Activated CD4-positive, alpha-beta T cell treated with anti-CD3 and anti-CD28 coated beads for 36 hours (primary cell): ENCODE measurements at regions not wholly inside any gene's neighbourhood (a gene's known extent, or its start where the extent isn't known, plus 50 kb on each side); places are given as distances from the start of the nearest gene placed in this dataset.

Source experiments
- ATAC-seq: fragments of 200-7000 bp; cut with Tn5 transposase; one replicate; pipeline ENCODE4 v1.10.0; 2021; ENCODE audit warnings: mild to moderate bottlenecking, moderate library complexity
- CTCF ChIA-PET: fragments of 350-600 bp; sonication (Branson Sonifier 250); formaldehyde crosslinking; loops from one replicate; lab custom pipeline; 2021; ENCODE audit warnings: antibody characterized with exemption; lab: Charles Lee
- POLR2A ChIA-PET: fragments of 350-600 bp; sonication (Branson Sonifier 250); formaldehyde crosslinking; loops from one replicate; lab custom pipeline; 2021; ENCODE audit warnings: antibody characterized with exemption, inconsistent platforms; lab: Charles Lee
- DNase-seq: peaks from one replicate; pipeline ENCODE4 v3.0.0-alpha.2; 2020
- H3K27ac Mint-ChIP-seq: one replicate; pipeline ENCODE4 v1.8.0; 2021; ENCODE audit warnings: mixed read lengths
- H3K27me3 Mint-ChIP-seq: one replicate; pipeline ENCODE4 v1.8.0; 2021; ENCODE audit warnings: mixed read lengths
- H3K36me3 Mint-ChIP-seq: one replicate; pipeline ENCODE4 v1.8.0; 2021; ENCODE audit warnings: low read depth, mixed read lengths
- H3K4me1 Mint-ChIP-seq: one replicate; pipeline ENCODE4 v1.8.0; 2021; ENCODE audit warnings: mixed read lengths
- H3K4me3 Mint-ChIP-seq: one replicate; pipeline ENCODE4 v1.8.0; 2021; ENCODE audit warnings: mild to moderate bottlenecking, moderate library complexity, mixed read lengths
- H3K9me3 Mint-ChIP-seq: one replicate; pipeline ENCODE4 v1.8.0; 2021; ENCODE audit warnings: low read depth, mixed read lengths
- intact Hi-C, 2 experiments: fragments of 100-400 bp; cut with DNase I in 1 of 2; cut with micrococcal nuclease in 1 of 2; formaldehyde crosslinking; loops; one replicate each; pipeline versions ENCODE4 v1.14.2 to v1.15.1; 2022 to 2024; cut with DNase I, micrococcal nuclease

GRCh38 chr10:62740885-62741745 is 63.4 kb upstream of the ADO start:
- intact Hi-C loops = no loop called here
- POLR2A ChIA-PET = no interaction called here
- no peak for DNase-seq

DNA sequence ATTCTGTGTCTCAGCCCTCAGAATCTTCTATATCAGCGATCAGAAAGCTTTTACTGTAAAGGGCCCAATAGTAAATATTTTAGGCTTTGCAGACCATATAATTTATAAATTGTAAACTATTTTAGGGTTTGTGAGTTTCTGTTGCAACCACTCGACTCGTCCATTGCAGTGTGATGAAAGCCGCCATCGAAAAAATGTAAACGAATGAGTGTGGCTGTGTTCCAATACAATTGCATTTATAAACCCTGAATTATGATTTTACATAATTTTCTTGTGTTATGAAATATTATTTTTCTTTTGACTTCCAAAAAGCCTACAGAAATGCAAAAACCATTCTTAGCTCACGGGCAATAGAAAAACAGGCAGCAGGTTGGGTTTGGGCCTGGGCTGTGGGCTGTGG is 62.5 kb upstream of the ADO start:
- Mint-ChIP-seq H3K4me1 (peaks cover 13% of the 10 kb centered on the region), H3K4me3 (no peak overlapping the region), H3K27ac (no peak overlapping the region), H3K36me3 (no peaks in the 10 kb centered on the region), H3K9me3 (no peaks in the 10 kb centered on the region), H3K27me3 (no peaks in the 10 kb centered on the region)
- POLR2A ChIA-PET = no interaction called here
- ATAC-seq = no peak
- DNase-seq = no peak
- CTCF ChIA-PET = no interaction called here
- intact Hi-C loops = no loop called here

More at GRCh38 chr10:62740885-62741745, 63.4 kb upstream of the ADO start:
- no peaks in the 10 kb centered on the region for H3K9me3 Mint-ChIP-seq
- H3K4me1 Mint-ChIP-seq = peaks cover 16% of the 10 kb centered on the region
- no peaks in the 10 kb centered on the region for H3K36me3 Mint-ChIP-seq
- ATAC-seq = no peak
- CTCF ChIA-PET = interaction anchor here (1.5 kb wide), 1 partner anchor 22 kb away, joined by 4 read pairs; no protein-coding TSS in a partner anchor
- H3K27me3 Mint-ChIP-seq = no peaks in the 10 kb centered on the region
- H3K27ac Mint-ChIP-seq = no peak overlapping the region
- no peak overlapping the region for H3K4me3 Mint-ChIP-seq

- POLR2A ChIA-PET = no interaction called here
- H3K27me3 Mint-ChIP-seq = no peaks in the 10 kb centered on the region
- no peak overlapping the region for H3K4me3 Mint-ChIP-seq
- intact Hi-C loops = no loop called here
- no peak for DNase-seq
- H3K4me1 Mint-ChIP-seq = peaks cover 13% of the 10 kb centered on the region
- CTCF ChIA-PET = no interaction called here
- no peaks in the 10 kb centered on the region for H3K36me3 Mint-ChIP-seq
- no peaks in the 10 kb centered on the region for H3K9me3 Mint-ChIP-seq
- no peak overlapping the region for H3K27ac Mint-ChIP-seq
- no peak for ATAC-seq
Measured at GRCh38 chr10:62742536-62743061, 61.9 kb upstream of the ADO start.

- H3K4me1 Mint-ChIP-seq = peaks cover 27% of the 10 kb centered on the region
- no peak for ATAC-seq
- no peaks in the 10 kb centered on the region for H3K9me3 Mint-ChIP-seq
Measured at GRCh38 chr10:62744136-62744535, 60.4 kb upstream of the ADO start.

DNA sequence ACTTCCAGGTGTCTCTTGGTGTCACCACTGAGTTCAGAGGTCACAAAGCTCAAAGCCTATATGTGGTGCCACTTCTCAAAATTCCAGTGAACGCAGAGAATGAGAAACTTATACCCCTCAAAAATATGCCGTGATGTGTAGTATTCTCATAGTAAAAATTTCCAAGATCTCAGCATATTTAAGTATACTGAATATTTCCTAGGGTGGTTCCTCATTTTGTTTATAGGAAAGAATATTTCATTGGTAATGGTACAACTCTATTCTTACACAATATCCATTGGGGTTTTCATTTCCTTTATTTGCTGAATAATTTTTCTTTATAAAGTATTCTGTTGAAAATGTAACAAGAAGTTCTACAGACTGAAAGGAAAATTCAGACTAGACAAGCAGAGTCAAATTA is 58.9 kb upstream of the ADO start:
- Mint-ChIP-seq H3K4me3 (no peak overlapping the region), H3K27me3 (no peaks in the 10 kb centered on the region), H3K9me3 (no peaks in the 10 kb centered on the region), H3K27ac (no peak overlapping the region), H3K4me1 (peaks cover 37% of the 10 kb centered on the region), H3K36me3 (no peaks in the 10 kb centered on the region)
- intact Hi-C loops = no loop called here
- CTCF ChIA-PET = interaction anchor here (1.0 to 1.6 kb wide), 2 partner anchors 108 to 134 kb away, joined by 3 to 5 read pairs; no protein-coding TSS in a partner anchor
- no peak for ATAC-seq
- DNase-seq = no peak
- POLR2A ChIA-PET = no interaction called here

More at GRCh38 chr10:62744136-62744535, 60.4 kb upstream of the ADO start:
- no peaks in the 10 kb centered on the region for H3K27me3 Mint-ChIP-seq
- intact Hi-C loops = no loop called here
- CTCF ChIA-PET = no interaction called here
- POLR2A ChIA-PET = no interaction called here
- H3K4me3 Mint-ChIP-seq = no peak overlapping the region
- no peak for DNase-seq
- no peaks in the 10 kb centered on the region for H3K36me3 Mint-ChIP-seq
- no peak overlapping the region for H3K27ac Mint-ChIP-seq

GRCh38 chr10:62746951-62747729 is 57.4 kb upstream of the ADO start:
- intact Hi-C loops = no loop called here
- peaks cover 37% of the 10 kb centered on the region for H3K4me1 Mint-ChIP-seq
- no peak overlapping the region for H3K4me3 Mint-ChIP-seq
- no peaks in the 10 kb centered on the region for H3K9me3 Mint-ChIP-seq
- no peaks in the 10 kb centered on the region for H3K36me3 Mint-ChIP-seq
- POLR2A ChIA-PET = no interaction called here
- CTCF ChIA-PET = no interaction called here
- H3K27me3 Mint-ChIP-seq = no peaks in the 10 kb centered on the region
- no peak overlapping the region for H3K27ac Mint-ChIP-seq
- no peak for DNase-seq
- ATAC-seq = no peak

DNA sequence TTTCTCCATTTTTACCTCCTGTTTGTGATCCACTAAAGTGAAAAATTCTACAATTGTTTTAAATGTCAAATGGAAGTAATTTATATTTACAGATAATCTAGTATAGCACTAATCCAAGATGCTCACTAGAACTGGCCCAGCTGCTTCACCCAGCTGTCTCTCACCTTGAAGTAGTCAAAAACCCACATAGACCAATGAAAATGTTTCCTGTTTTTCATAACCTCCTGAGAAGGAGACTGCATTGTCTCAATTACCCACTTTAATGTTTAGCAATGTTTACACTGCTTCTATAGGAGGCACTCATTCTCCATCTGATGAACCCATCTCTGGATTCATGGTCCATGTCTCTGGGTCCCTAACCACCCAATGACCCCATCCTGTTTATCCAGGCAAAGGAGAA is 56.1 kb upstream of the ADO start:
- H3K9me3 Mint-ChIP-seq = no peaks in the 10 kb centered on the region
- H3K4me3 Mint-ChIP-seq = no peak overlapping the region
- intact Hi-C loops = loop anchor here in 1 of 2 experiments (2.0 kb wide), 1 partner anchor 16 kb away; no protein-coding TSS in a partner anchor
- H3K27me3 Mint-ChIP-seq = no peaks in the 10 kb centered on the region
- H3K4me1 Mint-ChIP-seq = peaks cover 27% of the 10 kb centered on the region
- H3K36me3 Mint-ChIP-seq = no peaks in the 10 kb centered on the region
- no peak for ATAC-seq
- DNase-seq = no peak
- CTCF ChIA-PET = interaction anchor here (1.2 to 2.2 kb wide), 6 partner anchors 15 to 154 kb away, joined by 3 to 20 read pairs (median 8); partner anchors contain the start of gene EGR2
- POLR2A ChIA-PET = interaction anchor here (0.6 to 1.8 kb wide), 4 partner anchors 15 to 121 kb away, joined by 5 to 27 read pairs (median 9); no protein-coding TSS in a partner anchor
- peak overlapping the region; percentile 82 for H3K27ac Mint-ChIP-seq

- H3K27me3 Mint-ChIP-seq = no peaks in the 10 kb centered on the region
- ATAC-seq = peak; percentile 86
- H3K27ac Mint-ChIP-seq = peak overlapping the region; percentile 82
- intact Hi-C loops = loop anchor here (1.0 to 2.0 kb wide), 6 partner anchors 16 to 68 kb away; partner anchors contain the start of genes ADO (in 1 of the 2) and EGR2 (in 1 of the 2)
- H3K36me3 Mint-ChIP-seq = no peaks in the 10 kb centered on the region
- POLR2A ChIA-PET = interaction anchor here (0.6 to 1.8 kb wide), 10 partner anchors 11 to 282 kb away, joined by 3 to 27 read pairs (median 6); partner anchors contain the start of gene EGR2
- H3K4me3 Mint-ChIP-seq = no peak overlapping the region
- peak; percentile 33 for DNase-seq
- peaks cover 27% of the 10 kb centered on the region for H3K4me1 Mint-ChIP-seq
- CTCF ChIA-PET = interaction anchor here (0.8 to 2.2 kb wide), 11 partner anchors 10 to 155 kb away, joined by 3 to 20 read pairs (median 5); partner anchors contain the start of gene EGR2
- no peaks in the 10 kb centered on the region for H3K9me3 Mint-ChIP-seq
Measured at GRCh38 chr10:62749093-62749683, 55.3 kb upstream of the ADO start.
